ENCODE measurements at regions not wholly inside any gene's neighbourhood (a gene's known extent, or its start where the extent isn't known, plus 50 kb on each side); places are given as distances from the start of the nearest gene placed in this dataset.
"Not testable (repeated sequence)": the region's sequence is repeated elsewhere in the genome, so short reads cannot be mapped to it uniquely, and the experiment has no call there.

- TF ChIP-seq CTCF (conservative IDR thresholded peaks at IDR 0.05; ENCODE audit: low read length) (no peak), EZH2phosphoT487 (IDR thresholded peaks at IDR 0.05; ENCODE audit: borderline replicate concordance) (no peak)
- peak overlapping the region; percentile 70 for H3K9ac ChIP-seq (ENCODE audit: low read depth, low read length, poor library complexity, severe bottlenecking)
- H3K9me3 ChIP-seq (ENCODE audit: insufficient read depth, low read depth, low read length): no peaks in the 10 kb centered on the region
- H2AFZ ChIP-seq (ENCODE audit: low read length): no peak overlapping the region
- peaks cover 60% of the 10 kb centered on the region for H3K4me1 ChIP-seq (ENCODE audit: insufficient read depth, low read length, poor library complexity, severe bottlenecking)
- no peaks in the 10 kb centered on the region for H4K20me1 ChIP-seq (ENCODE audit: insufficient read depth, low read length, poor library complexity, severe bottlenecking)
- no peaks in the 10 kb centered on the region for H3K27me3 ChIP-seq (ENCODE audit: insufficient read depth, low read length, poor library complexity, severe bottlenecking)
- no peaks in the 10 kb centered on the region for H3K9me2 ChIP-seq (replicated peaks; ENCODE audit: low read depth, low read length)
- no peaks in the 10 kb centered on the region for H3K79me2 ChIP-seq (ENCODE audit: insufficient read depth, low read length)
- H3K4me3 ChIP-seq (ENCODE audit: low read length, poor library complexity, severe bottlenecking): peak overlapping the region; percentile 59
- H3K4me2 ChIP-seq (ENCODE audit: low read depth, low read length, poor library complexity, severe bottlenecking): peak overlapping the region; percentile 69
- no peaks in the 10 kb centered on the region for H3K36me3 ChIP-seq (ENCODE audit: insufficient read depth, low read length)
- H3F3A ChIP-seq (ENCODE audit: low read depth): peaks cover 9% of the 10 kb centered on the region; the same call in 1 of the 2 replicates
Measured at GRCh38 chr1:221961532-221962292, 219.8 kb upstream of the DUSP10 start.

GRCh38 chr1:221958161-221958562 is 216.3 kb upstream of the DUSP10 start:
- H3K9me3 ChIP-seq (ENCODE audit: insufficient read depth, low read depth, low read length); H4K20me1 ChIP-seq (ENCODE audit: insufficient read depth, low read length, poor library complexity, severe bottlenecking); H3K36me3 ChIP-seq (ENCODE audit: insufficient read depth, low read length); H2AFZ ChIP-seq (ENCODE audit: low read length); H3F3A ChIP-seq (ENCODE audit: low read depth); H3K4me3 ChIP-seq (ENCODE audit: low read length, poor library complexity, severe bottlenecking); H3K27me3 ChIP-seq (ENCODE audit: insufficient read depth, low read length, poor library complexity, severe bottlenecking); H3K9me2 ChIP-seq (replicated peaks; ENCODE audit: low read depth, low read length); H3K79me2 ChIP-seq (ENCODE audit: insufficient read depth, low read length): not testable (repeated sequence)
- Histone ChIP-seq H3K9ac (ENCODE audit: low read depth, low read length, poor library complexity, severe bottlenecking) (peak overlapping the region; percentile 40), H3K4me1 (ENCODE audit: insufficient read depth, low read length, poor library complexity, severe bottlenecking) (peaks cover 57% of the 10 kb centered on the region), H3K4me2 (ENCODE audit: low read depth, low read length, poor library complexity, severe bottlenecking) (peak overlapping the region; percentile 2)

DNA sequence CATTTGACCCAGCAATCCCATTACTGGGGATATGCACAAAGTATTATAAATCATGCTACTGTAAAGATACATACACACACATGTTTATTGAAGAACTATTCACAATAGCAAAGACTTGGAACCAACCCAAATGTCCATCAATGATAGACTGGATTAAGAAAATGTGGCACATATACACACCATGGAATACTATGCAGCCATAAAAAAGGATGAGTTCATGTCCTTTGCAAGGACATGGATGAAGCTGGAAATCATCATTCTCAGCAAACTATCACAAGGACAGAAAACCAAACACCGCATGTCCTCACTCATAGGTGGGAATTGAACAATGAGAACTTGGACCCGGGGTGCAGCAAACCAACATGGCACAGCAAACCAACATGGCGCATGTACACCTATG is 215.5 kb upstream of the DUSP10 start:
- not testable (repeated sequence) for H3K79me2 ChIP-seq (ENCODE audit: insufficient read depth, low read length)

DNA sequence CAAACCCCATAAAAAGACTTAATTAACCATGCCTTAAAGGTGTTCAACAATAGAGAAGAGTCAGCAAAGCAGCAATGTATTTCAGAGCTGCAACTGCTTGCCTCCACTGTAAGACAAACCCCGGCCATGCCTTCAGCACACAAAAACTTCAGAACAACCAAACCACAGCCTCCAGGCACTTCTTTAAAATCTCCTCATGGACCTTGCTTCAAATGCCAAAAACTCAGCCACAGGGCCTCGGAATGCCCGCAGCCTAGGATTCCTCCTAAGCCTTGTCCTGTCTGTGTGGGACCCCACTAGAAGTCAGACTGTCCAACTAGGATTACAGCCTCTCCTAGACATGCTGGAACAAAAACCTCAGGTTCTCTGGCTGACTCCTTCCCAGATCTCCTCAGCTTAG is 208.1 kb upstream of the DUSP10 start:
- no peaks in the 10 kb centered on the region for H3K36me3 ChIP-seq (ENCODE audit: insufficient read depth, low read length)
- H3F3A ChIP-seq (ENCODE audit: low read depth): no peaks in the 10 kb centered on the region
- no peaks in the 10 kb centered on the region for H3K9me2 ChIP-seq (replicated peaks; ENCODE audit: low read depth, low read length)
- no peak overlapping the region for H2AFZ ChIP-seq (ENCODE audit: low read length)
- H4K20me1 ChIP-seq (ENCODE audit: insufficient read depth, low read length, poor library complexity, severe bottlenecking): no peaks in the 10 kb centered on the region
- no peaks in the 10 kb centered on the region for H3K27me3 ChIP-seq (ENCODE audit: insufficient read depth, low read length, poor library complexity, severe bottlenecking)
- H3K4me1 ChIP-seq (ENCODE audit: insufficient read depth, low read length, poor library complexity, severe bottlenecking): peaks cover 22% of the 10 kb centered on the region
- H3K79me2 ChIP-seq (ENCODE audit: insufficient read depth, low read length): no peaks in the 10 kb centered on the region
- H3K4me3 ChIP-seq (ENCODE audit: low read length, poor library complexity, severe bottlenecking): no peak overlapping the region
- no peak overlapping the region for H3K4me2 ChIP-seq (ENCODE audit: low read depth, low read length, poor library complexity, severe bottlenecking)
- peak overlapping the region; percentile 20 for H3K9ac ChIP-seq (ENCODE audit: low read depth, low read length, poor library complexity, severe bottlenecking)
- H3K9me3 ChIP-seq (ENCODE audit: insufficient read depth, low read depth, low read length): peaks cover 6% of the 10 kb centered on the region; the same call in 1 of the 2 replicates
- TF ChIP-seq EZH2phosphoT487 (IDR thresholded peaks at IDR 0.05; ENCODE audit: borderline replicate concordance) (no peak), CTCF (conservative IDR thresholded peaks at IDR 0.05; ENCODE audit: low read length) (no peak)

More for the DNA sequence above, 215.5 kb upstream of the DUSP10 start:
- not testable (repeated sequence) for H3K4me3 ChIP-seq (ENCODE audit: low read length, poor library complexity, severe bottlenecking); H4K20me1 ChIP-seq (ENCODE audit: insufficient read depth, low read length, poor library complexity, severe bottlenecking); H2AFZ ChIP-seq (ENCODE audit: low read length); H3K9ac ChIP-seq (ENCODE audit: low read depth, low read length, poor library complexity, severe bottlenecking); H3K36me3 ChIP-seq (ENCODE audit: insufficient read depth, low read length); H3K27me3 ChIP-seq (ENCODE audit: insufficient read depth, low read length, poor library complexity, severe bottlenecking); H3F3A ChIP-seq (ENCODE audit: low read depth); H3K9me3 ChIP-seq (ENCODE audit: insufficient read depth, low read depth, low read length); H3K9me2 ChIP-seq (replicated peaks; ENCODE audit: low read depth, low read length)
- peaks cover 53% of the 10 kb centered on the region for H3K4me1 ChIP-seq (ENCODE audit: insufficient read depth, low read length, poor library complexity, severe bottlenecking)
- peak overlapping the region; percentile 14 for H3K4me2 ChIP-seq (ENCODE audit: low read depth, low read length, poor library complexity, severe bottlenecking)
